WTC11 (cell line): ENCODE measurements at regions not wholly inside any gene's neighbourhood (a gene's known extent, or its start where the extent isn't known, plus 50 kb on each side); places are given as distances from the start of the nearest gene placed in this dataset.

Experiments used
- ATAC-seq: fragments of 200-7000 bp; cut with Tn5 transposase; 2 replicates; pipeline ENCODE4 v1.10.0; 2021; ENCODE audit warnings: mild to moderate bottlenecking, moderate library complexity
- CTCF ChIA-PET: fragments of 300-600 bp; sonication (Branson Sonifier 250); formaldehyde crosslinking; loops from one replicate; lab custom pipeline; 2021; ENCODE audit warnings: antibody characterized with exemption; lab: Charles Lee
- POLR2A ChIA-PET: fragments of 350-600 bp; sonication (Branson Sonifier 250); formaldehyde crosslinking; loops from one replicate; lab custom pipeline; 2021; ENCODE audit warnings: antibody characterized with exemption; lab: Charles Lee
- DNase-seq: peaks from one replicate; pipeline ENCODE4 v3.0.0; 2021; ENCODE audit warnings: low spot score
- H3K27ac Mint-ChIP-seq: 2 replicates; pipeline ENCODE4 v1.8.0; 2021; ENCODE audit warnings: mixed read lengths
- H3K27me3 Mint-ChIP-seq: 2 replicates; pipeline ENCODE4 v1.8.0; 2021; ENCODE audit warnings: low read depth, mild to moderate bottlenecking, moderate library complexity, mixed read lengths
- H3K36me3 Mint-ChIP-seq: 2 replicates; pipeline ENCODE4 v1.8.0; 2021; ENCODE audit warnings: mixed read lengths
- H3K4me1 Mint-ChIP-seq: 2 replicates; pipeline ENCODE4 v1.8.0; 2022; ENCODE audit warnings: mixed read lengths
- H3K4me3 Mint-ChIP-seq: 2 replicates; pipeline ENCODE4 v1.8.0; 2021; ENCODE audit warnings: mild to moderate bottlenecking, moderate library complexity, mixed read lengths
- H3K9me3 Mint-ChIP-seq: 2 replicates; pipeline ENCODE4 v1.8.0; 2021; ENCODE audit warnings: mixed read lengths
- AR ChIP-seq: fragments of 250-450 bp; sonication (Bioruptor Pico); IDR thresholded peaks from 2 replicates; pipeline ENCODE4 v1.9.0; 2021; ENCODE audit warnings: mild to moderate bottlenecking
- ATF1 ChIP-seq: sonication (generic); formaldehyde crosslinking; IDR thresholded peaks from 2 replicates; pipeline ENCODE4 v1.8.1; 2023; ENCODE audit warnings: mild to moderate bottlenecking, moderate library complexity, missing genetic modification reagents
- CDX4 ChIP-seq: fragments of 250-450 bp; sonication (Bioruptor Pico); IDR thresholded peaks from 2 replicates; pipeline ENCODE4 v1.9.0; 2021; ENCODE audit warnings: moderate library complexity, mild to moderate bottlenecking, inconsistent platforms, borderline replicate concordance
- CTCF ChIP-seq: fragments of 200-600 bp; IDR thresholded peaks from 2 replicates; pipeline ENCODE4 v1.8.0; 2022; ENCODE audit warnings: antibody characterized with exemption
- ELF4 ChIP-seq: sonication (generic); formaldehyde crosslinking; IDR thresholded peaks from 2 replicates; pipeline ENCODE4 v1.8.1; 2022; ENCODE audit warnings: low read depth, mild to moderate bottlenecking, moderate library complexity, missing genetic modification reagents
- ESRRA ChIP-seq: sonication (generic); formaldehyde crosslinking; IDR thresholded peaks from 2 replicates; pipeline ENCODE4 v1.8.1; 2022; ENCODE audit warnings: mild to moderate bottlenecking, missing genetic modification reagents, borderline replicate concordance
- MAX ChIP-seq: sonication (generic); formaldehyde crosslinking; IDR thresholded peaks from 2 replicates; pipeline ENCODE4 v1.8.0; 2022; ENCODE audit warnings: mild to moderate bottlenecking, missing genetic modification reagents
- NFYB ChIP-seq: sonication (generic); formaldehyde crosslinking; conservative IDR thresholded peaks from 2 replicates; pipeline ENCODE4 v1.8.0; 2022; ENCODE audit warnings: low read depth, missing genetic modification reagents
- NR2C2 ChIP-seq: sonication (generic); formaldehyde crosslinking; IDR thresholded peaks from 2 replicates; pipeline ENCODE4 v1.8.0; 2022; ENCODE audit warnings: mild to moderate bottlenecking, missing genetic modification reagents
- SMAD4 ChIP-seq: sonication (generic); formaldehyde crosslinking; IDR thresholded peaks from 2 replicates; pipeline ENCODE4 v1.8.0; 2022; ENCODE audit warnings: mild to moderate bottlenecking, missing genetic modification reagents
- STAT6 ChIP-seq: sonication (generic); formaldehyde crosslinking; conservative IDR thresholded peaks from 2 replicates; pipeline ENCODE4 v1.8.1; 2023; ENCODE audit warnings: mild to moderate bottlenecking, low read depth, missing genetic modification reagents, moderate library complexity
- TCF7 ChIP-seq: sonication (generic); formaldehyde crosslinking; IDR thresholded peaks from 2 replicates; pipeline ENCODE4 v1.8.0; 2022; ENCODE audit warnings: mild to moderate bottlenecking, low read depth, missing genetic modification reagents, moderate library complexity
- TEAD4 ChIP-seq: sonication (generic); formaldehyde crosslinking; IDR thresholded peaks from 2 replicates; pipeline ENCODE4 v1.8.0; 2022; ENCODE audit warnings: mild to moderate bottlenecking, missing genetic modification reagents
- ZBTB43 ChIP-seq: sonication (generic); formaldehyde crosslinking; IDR thresholded peaks from 2 replicates; pipeline ENCODE4 v1.8.1; 2023; ENCODE audit warnings: mild to moderate bottlenecking, missing genetic modification reagents
- ZNF281 ChIP-seq: sonication (generic); formaldehyde crosslinking; IDR thresholded peaks from 2 replicates; pipeline ENCODE4 v1.8.0; 2023; ENCODE audit warnings: mild to moderate bottlenecking, missing genetic modification reagents
- TF ChIP-seq, protein P1 (sequence below): sonication (generic); formaldehyde crosslinking; IDR thresholded peaks from 2 replicates; pipeline ENCODE4 v1.8.1; 2022; ENCODE audit warnings: low read depth, missing genetic modification reagents, borderline replicate concordance

- TF ChIP-seq NFYB (CRISPR knock-in tag): no peak
These were observed 125.6 kb downstream of the CXCL12 start (continued) for GRCh38 chr10:44259090-44259874.

- no peak for DNase-seq
- Mint-ChIP-seq H3K4me3 (no peak overlapping the region), H3K9me3 (peaks cover 6% of the 10 kb centered on the region), H3K27ac (no peak overlapping the region), H3K36me3 (no peaks in the 10 kb centered on the region), H3K27me3 (no peaks in the 10 kb centered on the region), H3K4me1 (peaks cover 17% of the 10 kb centered on the region)
- ATAC-seq: no peak
- ChIA-PET CTCF (no interaction called here), POLR2A (no interaction called here)
- TF ChIP-seq TCF7: no peak
- no peak for TF ChIP-seq ZBTB43 (CRISPR knock-in tag)
- TF ChIP-seq ATF1 (CRISPR knock-in tag): no peak
- no peak for TF ChIP-seq TEAD4 (CRISPR knock-in tag)
- no peak for TF ChIP-seq SMAD4 (CRISPR knock-in tag)
- no peak for TF ChIP-seq STAT6
- no peak for TF ChIP-seq CDX4 (CRISPR knock-in tag)
- TF ChIP-seq AR (CRISPR knock-in tag): no peak
- no peak for TF ChIP-seq MAX
- TF ChIP-seq ESRRA: no peak
These were observed 126.3 kb downstream of the CXCL12 start for GRCh38 chr10:44258460-44259089.

DNA sequence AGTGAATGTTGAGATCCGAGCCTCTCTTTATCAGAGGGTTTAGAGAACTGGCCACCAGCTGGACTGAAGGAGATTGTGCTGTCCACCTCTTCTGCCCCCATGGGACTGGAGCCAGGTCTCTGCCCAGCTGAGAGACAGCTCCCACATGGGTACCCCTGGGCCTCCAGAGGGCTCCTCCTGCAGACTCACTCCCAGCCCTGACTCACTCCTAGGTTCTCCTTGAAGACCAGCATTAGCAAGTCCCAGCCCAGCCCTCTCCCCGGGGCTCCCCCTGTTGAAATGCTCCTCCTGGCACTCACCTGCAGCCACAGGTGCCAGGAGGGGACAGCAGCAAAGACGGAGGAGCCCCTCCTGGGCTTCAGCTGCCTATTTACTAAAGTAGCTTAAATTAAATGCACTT, 126.9 kb downstream of the CXCL12 start:
- no peaks in the 10 kb centered on the region for H3K36me3 Mint-ChIP-seq
- POLR2A ChIA-PET: no interaction called here
- DNase-seq (no peak), ATAC-seq (peak; percentile 77)
- no peak overlapping the region for H3K4me3 Mint-ChIP-seq
- CTCF ChIA-PET: no interaction called here
- no peaks in the 10 kb centered on the region for H3K27me3 Mint-ChIP-seq
- no peak overlapping the region for H3K27ac Mint-ChIP-seq
- TF ChIP-seq, protein P1, sequence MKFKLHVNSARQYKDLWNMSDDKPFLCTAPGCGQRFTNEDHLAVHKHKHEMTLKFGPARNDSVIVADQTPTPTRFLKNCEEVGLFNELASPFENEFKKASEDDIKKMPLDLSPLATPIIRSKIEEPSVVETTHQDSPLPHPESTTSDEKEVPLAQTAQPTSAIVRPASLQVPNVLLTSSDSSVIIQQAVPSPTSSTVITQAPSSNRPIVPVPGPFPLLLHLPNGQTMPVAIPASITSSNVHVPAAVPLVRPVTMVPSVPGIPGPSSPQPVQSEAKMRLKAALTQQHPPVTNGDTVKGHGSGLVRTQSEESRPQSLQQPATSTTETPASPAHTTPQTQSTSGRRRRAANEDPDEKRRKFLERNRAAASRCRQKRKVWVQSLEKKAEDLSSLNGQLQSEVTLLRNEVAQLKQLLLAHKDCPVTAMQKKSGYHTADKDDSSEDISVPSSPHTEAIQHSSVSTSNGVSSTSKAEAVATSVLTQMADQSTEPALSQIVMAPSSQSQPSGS (CRISPR knock-in tag): no peak
- no peak for TF ChIP-seq NR2C2 (CRISPR knock-in tag)
- TF ChIP-seq NFYB (CRISPR knock-in tag): no peak
- no peak for TF ChIP-seq TEAD4 (CRISPR knock-in tag)
- TF ChIP-seq ELF4 (CRISPR knock-in tag): no peak
- no peak for TF ChIP-seq ZNF281 (CRISPR knock-in tag)
- no peak for TF ChIP-seq CTCF
- TF ChIP-seq, all 79 proteins: peak for 0
- peaks cover 17% of the 10 kb centered on the region for H3K4me1 Mint-ChIP-seq
- H3K9me3 Mint-ChIP-seq: peaks cover 6% of the 10 kb centered on the region
